DND-41 (cell line): ENCODE measurements at regions not wholly inside any gene's neighbourhood (a gene's known extent, or its start where the extent isn't known, plus 50 kb on each side); places are given as distances from the start of the nearest gene placed in this dataset.

Experiments used
- CTCF ChIP-seq: IDR thresholded peaks from 2 replicates; pipeline ENCODE4 v1.5.1; 2012; ENCODE audit warnings: borderline replicate concordance, low read length, moderate library complexity, mild to moderate bottlenecking; ENCODE audit not compliant: poor library complexity, severe bottlenecking; ENCODE audit errors: extremely low read depth
- EZH2 ChIP-seq: IDR thresholded peaks from 3 replicates; pipeline ENCODE4 v1.6.1; 2012; ENCODE audit warnings: borderline replicate concordance, low read depth, mild to moderate bottlenecking, moderate library complexity, low read length, inconsistent platforms; ENCODE audit not compliant: severe bottlenecking

GRCh38 chr12:19032826-19033225 is 96.7 kb upstream of the PLEKHA5 start:
- no peak for TF ChIP-seq CTCF
- no peak for TF ChIP-seq EZH2
